ENCODE measurements at regions not wholly inside any gene's neighbourhood (a gene's known extent, or its start where the extent isn't known, plus 50 kb on each side); places are given as distances from the start of the nearest gene placed in this dataset.
A peak's percentile ranks its signal among the peaks of the same experiment; 100 is the strongest.

GRCh38 chr6:170483413-170483812 is 69.7 kb downstream of the PSMB1 start:
- Mint-ChIP-seq H3K4me3 (no peak overlapping the region), H3K9me3 (peaks cover 3% of the 10 kb centered on the region), H3K36me3 (ENCODE audit: insufficient read depth) (no peaks in the 10 kb centered on the region), H3K4me1 (no peaks in the 10 kb centered on the region), H3K27ac (ENCODE audit: low read depth) (no peak overlapping the region), H3K27me3 (peaks cover 31% of the 10 kb centered on the region)
- DNase-seq (ENCODE audit: low spot score in 2 of 2) (no peak), ATAC-seq (replicated peaks; ENCODE audit: extremely low read depth, poor library complexity, severe bottlenecking) (no peak)

- Mint-ChIP-seq H3K9me3 (peaks cover 3% of the 10 kb centered on the region), H3K36me3 (ENCODE audit: insufficient read depth) (no peaks in the 10 kb centered on the region), H3K4me3 (no peak overlapping the region), H3K27me3 (peaks cover 53% of the 10 kb centered on the region), H3K4me1 (no peaks in the 10 kb centered on the region), H3K27ac (ENCODE audit: low read depth) (no peak overlapping the region)
- DNase-seq (ENCODE audit: low spot score in 2 of 2) (no peak), ATAC-seq (replicated peaks; ENCODE audit: extremely low read depth, poor library complexity, severe bottlenecking) (no peak)
These were observed 72.9 kb downstream of the PSMB1 start for GRCh38 chr6:170480050-170480692.

GRCh38 chr6:170476360-170476759 is 76.7 kb downstream of the PSMB1 start:
- Mint-ChIP-seq H3K4me1 (no peaks in the 10 kb centered on the region), H3K4me3 (no peak overlapping the region), H3K36me3 (ENCODE audit: insufficient read depth) (no peaks in the 10 kb centered on the region), H3K9me3 (no peaks in the 10 kb centered on the region), H3K27me3 (peaks cover 35% of the 10 kb centered on the region), H3K27ac (ENCODE audit: low read depth) (no peak overlapping the region)
- no peak for DNase-seq (ENCODE audit: low spot score in 2 of 2)
- ATAC-seq (replicated peaks; ENCODE audit: extremely low read depth, poor library complexity, severe bottlenecking): no peak

GRCh38 chr6:170475118-170475517 is 78.0 kb downstream of the PSMB1 start:
- Mint-ChIP-seq H3K27ac (ENCODE audit: low read depth) (no peak overlapping the region), H3K27me3 (peaks cover 25% of the 10 kb centered on the region), H3K4me3 (no peak overlapping the region), H3K9me3 (no peaks in the 10 kb centered on the region), H3K36me3 (ENCODE audit: insufficient read depth) (no peaks in the 10 kb centered on the region), H3K4me1 (no peaks in the 10 kb centered on the region)
- DNase-seq (ENCODE audit: low spot score in 2 of 2) (no peak), ATAC-seq (replicated peaks; ENCODE audit: extremely low read depth, poor library complexity, severe bottlenecking) (no peak)

- Mint-ChIP-seq H3K4me1 (no peaks in the 10 kb centered on the region), H3K36me3 (ENCODE audit: insufficient read depth) (no peaks in the 10 kb centered on the region), H3K27me3 (peaks cover 25% of the 10 kb centered on the region), H3K4me3 (no peak overlapping the region), H3K27ac (ENCODE audit: low read depth) (no peak overlapping the region), H3K9me3 (no peaks in the 10 kb centered on the region)
- no peak for DNase-seq (ENCODE audit: low spot score in 2 of 2)
- ATAC-seq (replicated peaks; ENCODE audit: extremely low read depth, poor library complexity, severe bottlenecking): no peak
These were observed 79.3 kb downstream of the PSMB1 start for GRCh38 chr6:170473801-170474200.

- Mint-ChIP-seq H3K4me3 (no peak overlapping the region), H3K36me3 (ENCODE audit: insufficient read depth) (no peaks in the 10 kb centered on the region)
These were observed 79.8 kb downstream of the PSMB1 start for GRCh38 chr6:170473301-170473717.

GRCh38 chr6:170471491-170471890 is 81.6 kb downstream of the PSMB1 start:
- no peak for DNase-seq (ENCODE audit: low spot score in 2 of 2)
- peaks cover 4% of the 10 kb centered on the region for H3K4me1 Mint-ChIP-seq
- H3K36me3 Mint-ChIP-seq (ENCODE audit: insufficient read depth): no peaks in the 10 kb centered on the region
- H3K9me3 Mint-ChIP-seq: no peaks in the 10 kb centered on the region
- ATAC-seq (replicated peaks; ENCODE audit: extremely low read depth, poor library complexity, severe bottlenecking): no peak
- peaks cover 3% of the 10 kb centered on the region for H3K27me3 Mint-ChIP-seq
- H3K4me3 Mint-ChIP-seq: no peak overlapping the region
- peak overlapping the region; percentile 65 for H3K27ac Mint-ChIP-seq (ENCODE audit: low read depth)

More at GRCh38 chr6:170473301-170473717, 79.8 kb downstream of the PSMB1 start:
- ATAC-seq (replicated peaks; ENCODE audit: extremely low read depth, poor library complexity, severe bottlenecking) (no peak), DNase-seq (ENCODE audit: low spot score in 2 of 2) (no peak)
- no peak overlapping the region for H3K27ac Mint-ChIP-seq (ENCODE audit: low read depth)
- no peaks in the 10 kb centered on the region for H3K4me1 Mint-ChIP-seq
- peaks cover 21% of the 10 kb centered on the region for H3K27me3 Mint-ChIP-seq
- H3K9me3 Mint-ChIP-seq: no peaks in the 10 kb centered on the region

GRCh38 chr6:170470734-170471133 is 82.4 kb downstream of the PSMB1 start:
- H3K4me1 Mint-ChIP-seq: peaks cover 4% of the 10 kb centered on the region
- H3K27me3 Mint-ChIP-seq: no peaks in the 10 kb centered on the region
- H3K27ac Mint-ChIP-seq (ENCODE audit: low read depth): no peak overlapping the region
- no peak overlapping the region for H3K4me3 Mint-ChIP-seq
- H3K9me3 Mint-ChIP-seq: no peaks in the 10 kb centered on the region
- ATAC-seq (replicated peaks; ENCODE audit: extremely low read depth, poor library complexity, severe bottlenecking) (no peak), DNase-seq (ENCODE audit: low spot score in 2 of 2) (no peak)
- no peaks in the 10 kb centered on the region for H3K36me3 Mint-ChIP-seq (ENCODE audit: insufficient read depth)

GRCh38 chr6:170464524-170464979 is 88.6 kb downstream of the PSMB1 start:
- Mint-ChIP-seq H3K4me1 (peaks cover 46% of the 10 kb centered on the region), H3K9me3 (no peaks in the 10 kb centered on the region), H3K36me3 (ENCODE audit: insufficient read depth) (peaks cover 2% of the 10 kb centered on the region), H3K27me3 (no peaks in the 10 kb centered on the region), H3K27ac (ENCODE audit: low read depth) (peak overlapping the region; percentile 80), H3K4me3 (peak overlapping the region; percentile 72)
- no peak for DNase-seq (ENCODE audit: low spot score in 2 of 2)
- peak; percentile 75 for ATAC-seq (replicated peaks; ENCODE audit: extremely low read depth, poor library complexity, severe bottlenecking)

- no peak for ATAC-seq (replicated peaks; ENCODE audit: extremely low read depth, poor library complexity, severe bottlenecking)
- DNase-seq (ENCODE audit: low spot score in 2 of 2): no peak
- no peaks in the 10 kb centered on the region for H3K27me3 Mint-ChIP-seq
- H3K36me3 Mint-ChIP-seq (ENCODE audit: insufficient read depth): peaks cover 2% of the 10 kb centered on the region
- H3K4me1 Mint-ChIP-seq: peaks cover 49% of the 10 kb centered on the region
- peak overlapping the region; percentile 80 for H3K27ac Mint-ChIP-seq (ENCODE audit: low read depth)
- H3K4me3 Mint-ChIP-seq: peak overlapping the region; percentile 72
- H3K9me3 Mint-ChIP-seq: no peaks in the 10 kb centered on the region
These were observed 89.0 kb downstream of the PSMB1 start for GRCh38 chr6:170464080-170464479.

GRCh38 chr6:170463101-170463721 is 89.9 kb downstream of the PSMB1 start:
- Mint-ChIP-seq H3K4me1 (peaks cover 49% of the 10 kb centered on the region), H3K4me3 (peak overlapping the region; percentile 42), H3K9me3 (no peaks in the 10 kb centered on the region), H3K27me3 (no peaks in the 10 kb centered on the region), H3K27ac (ENCODE audit: low read depth) (no peak overlapping the region), H3K36me3 (ENCODE audit: insufficient read depth) (peaks cover 2% of the 10 kb centered on the region)
- DNase-seq (ENCODE audit: low spot score in 2 of 2) (no peak), ATAC-seq (replicated peaks; ENCODE audit: extremely low read depth, poor library complexity, severe bottlenecking) (no peak)

GRCh38 chr6:170462366-170463020 is 90.6 kb downstream of the PSMB1 start:
- ATAC-seq (replicated peaks; ENCODE audit: extremely low read depth, poor library complexity, severe bottlenecking): peak; percentile 74
- Mint-ChIP-seq H3K9me3 (no peaks in the 10 kb centered on the region), H3K27me3 (no peaks in the 10 kb centered on the region), H3K36me3 (ENCODE audit: insufficient read depth) (peaks cover 2% of the 10 kb centered on the region), H3K27ac (ENCODE audit: low read depth) (no peak overlapping the region), H3K4me3 (peak overlapping the region; percentile 42), H3K4me1 (peaks cover 46% of the 10 kb centered on the region)
- DNase-seq (ENCODE audit: low spot score in 2 of 2): no peak

All from central memory CD8-positive, alpha-beta T cell (primary cell).